Ishikawa (cell line): ENCODE measurements at regions not wholly inside any gene's neighbourhood (a gene's known extent, or its start where the extent isn't known, plus 50 kb on each side); places are given as distances from the start of the nearest gene placed in this dataset.

Experiments
- CEBPB ChIP-seq: IDR thresholded peaks from 2 replicates; pipeline ENCODE4 v1.6.1; 2012
- EGR1 ChIP-seq: IDR thresholded peaks from 2 replicates; pipeline ENCODE4 v1.6.1; 2012
- EP300 ChIP-seq: IDR thresholded peaks from 2 replicates; pipeline ENCODE4 v1.6.1; 2012; ENCODE audit warnings: borderline replicate concordance
- FOXM1 ChIP-seq: IDR thresholded peaks from 2 replicates; pipeline ENCODE4 v1.6.1; 2012; ENCODE audit warnings: low read depth, borderline replicate concordance
- RAD21 ChIP-seq: IDR thresholded peaks from 2 replicates; pipeline ENCODE4 v1.6.1; 2012; ENCODE audit warnings: low read depth
- TAF1 ChIP-seq: IDR thresholded peaks from 2 replicates; pipeline ENCODE4 v1.6.1; 2012; ENCODE audit warnings: low read depth, mild to moderate bottlenecking
- TCF12 ChIP-seq: IDR thresholded peaks from 2 replicates; pipeline ENCODE4 v1.6.1; 2012; ENCODE audit warnings: low read depth
- YY1 ChIP-seq: IDR thresholded peaks from 2 replicates; pipeline ENCODE4 v1.6.1; 2012; ENCODE audit warnings: low read depth
- ZBTB7A ChIP-seq: IDR thresholded peaks from 2 replicates; pipeline ENCODE4 v1.6.1; 2012; ENCODE audit warnings: low read depth
- TF ChIP-seq, protein P1 (sequence below): IDR thresholded peaks from 2 replicates; pipeline ENCODE4 v1.6.1; 2012
- TF ChIP-seq, protein P2 (sequence below): IDR thresholded peaks from 2 replicates; pipeline ENCODE4 v1.6.1; 2012; ENCODE audit warnings: low read depth, mild to moderate bottlenecking

DNA sequence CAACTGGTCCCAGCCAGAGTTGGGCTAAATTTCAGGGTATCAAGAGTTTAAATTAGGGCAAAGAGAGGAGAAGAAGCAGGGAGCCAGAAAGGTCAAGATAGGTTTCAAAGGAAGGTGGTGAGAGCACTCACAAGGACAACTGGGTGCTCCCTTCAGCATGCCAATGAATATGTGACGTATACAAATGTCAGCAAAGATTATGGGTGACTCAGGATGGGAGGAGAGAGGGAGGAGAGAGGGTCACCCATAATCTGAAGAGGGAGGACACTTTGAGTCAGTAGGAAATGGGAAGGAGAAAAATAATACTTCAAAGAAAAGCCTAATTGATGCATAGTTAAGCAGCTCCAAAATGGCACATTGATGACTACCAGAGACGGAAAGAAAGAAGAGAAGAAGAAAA lies 53.1 kb upstream of the ABCA12 start:
- TF ChIP-seq RAD21, result no peak
- TF ChIP-seq TAF1, result no peak
- no peak for TF ChIP-seq EGR1
- no peak for TF ChIP-seq TCF12
- TF ChIP-seq CEBPB, result no peak
- TF ChIP-seq ZBTB7A, result no peak
- TF ChIP-seq, protein P1, sequence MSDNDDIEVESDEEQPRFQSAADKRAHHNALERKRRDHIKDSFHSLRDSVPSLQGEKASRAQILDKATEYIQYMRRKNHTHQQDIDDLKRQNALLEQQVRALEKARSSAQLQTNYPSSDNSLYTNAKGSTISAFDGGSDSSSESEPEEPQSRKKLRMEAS, result no peak
- no peak for TF ChIP-seq EP300
- TF ChIP-seq, protein P2, sequence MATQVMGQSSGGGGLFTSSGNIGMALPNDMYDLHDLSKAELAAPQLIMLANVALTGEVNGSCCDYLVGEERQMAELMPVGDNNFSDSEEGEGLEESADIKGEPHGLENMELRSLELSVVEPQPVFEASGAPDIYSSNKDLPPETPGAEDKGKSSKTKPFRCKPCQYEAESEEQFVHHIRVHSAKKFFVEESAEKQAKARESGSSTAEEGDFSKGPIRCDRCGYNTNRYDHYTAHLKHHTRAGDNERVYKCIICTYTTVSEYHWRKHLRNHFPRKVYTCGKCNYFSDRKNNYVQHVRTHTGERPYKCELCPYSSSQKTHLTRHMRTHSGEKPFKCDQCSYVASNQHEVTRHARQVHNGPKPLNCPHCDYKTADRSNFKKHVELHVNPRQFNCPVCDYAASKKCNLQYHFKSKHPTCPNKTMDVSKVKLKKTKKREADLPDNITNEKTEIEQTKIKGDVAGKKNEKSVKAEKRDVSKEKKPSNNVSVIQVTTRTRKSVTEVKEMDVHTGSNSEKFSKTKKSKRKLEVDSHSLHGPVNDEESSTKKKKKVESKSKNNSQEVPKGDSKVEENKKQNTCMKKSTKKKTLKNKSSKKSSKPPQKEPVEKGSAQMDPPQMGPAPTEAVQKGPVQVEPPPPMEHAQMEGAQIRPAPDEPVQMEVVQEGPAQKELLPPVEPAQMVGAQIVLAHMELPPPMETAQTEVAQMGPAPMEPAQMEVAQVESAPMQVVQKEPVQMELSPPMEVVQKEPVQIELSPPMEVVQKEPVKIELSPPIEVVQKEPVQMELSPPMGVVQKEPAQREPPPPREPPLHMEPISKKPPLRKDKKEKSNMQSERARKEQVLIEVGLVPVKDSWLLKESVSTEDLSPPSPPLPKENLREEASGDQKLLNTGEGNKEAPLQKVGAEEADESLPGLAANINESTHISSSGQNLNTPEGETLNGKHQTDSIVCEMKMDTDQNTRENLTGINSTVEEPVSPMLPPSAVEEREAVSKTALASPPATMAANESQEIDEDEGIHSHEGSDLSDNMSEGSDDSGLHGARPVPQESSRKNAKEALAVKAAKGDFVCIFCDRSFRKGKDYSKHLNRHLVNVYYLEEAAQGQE, result no peak
- TF ChIP-seq FOXM1, result no peak
- no peak for TF ChIP-seq YY1
